ENCODE measurements at regions not wholly inside any gene's neighbourhood (a gene's known extent, or its start where the extent isn't known, plus 50 kb on each side); places are given as distances from the start of the nearest gene placed in this dataset.

DNA sequence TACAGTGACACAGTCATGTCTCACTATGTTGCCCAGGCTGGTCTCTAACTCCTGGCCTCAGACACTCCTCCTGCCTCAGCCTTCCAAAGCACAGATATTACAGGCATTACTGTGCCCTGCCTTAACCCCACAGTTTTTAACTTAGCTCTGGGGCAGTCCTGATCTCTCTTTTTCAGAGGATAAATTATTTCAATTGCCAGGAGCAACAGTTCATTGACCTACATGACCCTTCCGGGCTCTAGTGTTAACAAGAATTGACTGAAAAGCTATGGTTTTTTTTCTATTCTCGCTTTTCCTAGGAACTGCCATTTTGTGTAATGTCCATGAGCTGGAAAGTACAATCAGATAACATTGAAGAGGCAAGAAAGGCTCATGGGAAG, 92.8 kb downstream of the HNRNPLL start:
- DNase-seq = no peak

- no peak for DNase-seq
Observed at GRCh38 chr2:38509314-38509946, 93.3 kb downstream of the HNRNPLL start.

GRCh38 chr2:38508311-38509039, 94.3 kb downstream of the HNRNPLL start:
- DNase-seq = peak; percentile 39

GRCh38 chr2:38507712-38508111, 95.0 kb downstream of the HNRNPLL start:
- DNase-seq = no peak

DNA sequence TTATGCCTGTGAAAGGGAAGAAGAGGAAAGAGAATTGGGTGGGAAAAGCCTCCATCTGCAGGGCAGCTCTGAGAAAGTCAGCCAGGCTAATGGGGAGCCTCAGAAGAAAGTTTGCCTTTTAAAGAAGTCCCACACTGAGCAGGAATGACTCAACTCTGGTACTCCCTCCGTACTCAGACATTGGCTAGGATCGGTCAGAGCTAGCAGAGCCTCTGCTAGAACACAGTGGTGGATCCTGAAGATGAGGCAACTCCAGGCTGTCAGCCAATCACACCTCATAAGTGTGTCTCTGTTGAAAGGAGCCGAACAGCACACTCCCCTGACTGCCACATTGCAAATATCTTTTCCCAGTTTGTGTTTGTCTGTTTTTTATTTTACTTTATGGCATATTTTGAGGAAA, 96.9 kb downstream of the HNRNPLL start:
- DNase-seq = no peak

DNA sequence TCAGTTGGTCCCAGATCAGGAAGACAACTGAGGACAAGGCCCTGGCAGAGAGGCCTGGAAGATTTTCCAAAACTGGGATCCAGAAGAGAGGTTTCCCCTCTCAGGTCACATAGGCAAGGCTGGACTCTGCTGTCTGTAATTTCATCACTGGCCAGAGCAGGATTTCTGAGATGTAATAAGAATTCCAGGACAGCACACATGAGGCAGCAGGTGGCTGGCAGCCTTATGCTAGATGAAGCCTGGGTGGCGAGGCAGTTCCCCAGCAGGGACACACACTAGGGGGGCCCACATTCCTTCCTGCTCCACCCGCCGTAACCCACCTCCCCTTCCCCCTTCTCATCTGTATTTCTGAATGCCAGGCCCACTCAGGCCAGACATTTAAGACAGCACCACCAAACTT, 98.6 kb downstream of the HNRNPLL start:
- DNase-seq = no peak

GRCh38 chr2:38502107-38502506, 100.6 kb downstream of the HNRNPLL start:
- DNase-seq = no peak

- no peak for DNase-seq
Observed at GRCh38 chr2:38500283-38500634, 102.5 kb downstream of the HNRNPLL start.

GRCh38 chr2:38499548-38500282, 103.0 kb downstream of the HNRNPLL start:
- DNase-seq = no peak

DNA sequence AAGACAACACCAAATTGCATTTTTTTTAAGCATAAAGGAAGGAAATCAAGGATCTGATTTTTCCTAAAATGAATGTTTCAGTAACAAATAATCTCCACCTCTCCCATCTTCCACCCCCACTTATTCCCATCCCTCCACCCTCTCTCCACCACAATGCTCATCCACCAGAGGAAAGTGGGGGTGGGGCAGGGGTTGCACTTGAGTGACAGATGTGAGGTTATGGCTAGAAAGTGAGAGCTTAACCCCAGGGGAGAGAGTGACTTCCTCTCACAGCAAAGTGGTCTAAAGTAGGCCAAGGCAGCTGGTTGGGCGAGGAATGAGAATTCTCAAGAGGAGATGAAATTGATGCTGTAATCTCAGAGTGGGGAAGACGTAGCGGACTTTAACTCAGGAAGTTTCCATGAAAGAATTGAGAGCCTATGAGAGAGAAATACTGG, 104.7 kb downstream of the HNRNPLL start:
- no peak for DNase-seq

GRCh38 chr2:38497670-38498037, 105.1 kb downstream of the HNRNPLL start:
- DNase-seq = no peak

GRCh38 chr2:38496927-38497669, 105.6 kb downstream of the HNRNPLL start:
- DNase-seq = no peak

DNA sequence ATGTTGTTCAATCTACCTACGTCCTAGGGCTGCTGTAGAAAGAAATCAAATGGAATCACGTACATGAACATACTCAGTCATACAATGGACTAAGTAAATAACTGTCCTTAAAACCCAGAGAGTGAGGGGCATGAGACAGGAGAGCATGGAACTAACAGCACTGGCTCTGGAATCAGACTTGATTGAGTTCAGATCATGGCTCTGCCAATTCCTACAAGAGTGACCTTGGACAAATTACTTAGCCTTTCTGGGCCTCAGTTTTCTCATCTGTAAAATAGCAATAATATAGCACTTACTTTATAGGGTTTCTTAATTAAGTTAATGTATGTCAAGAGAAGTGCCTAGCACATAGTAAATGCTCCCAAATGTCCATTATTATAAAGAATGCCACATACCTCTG, 106.8 kb downstream of the HNRNPLL start:
- DNase-seq = no peak

DNA sequence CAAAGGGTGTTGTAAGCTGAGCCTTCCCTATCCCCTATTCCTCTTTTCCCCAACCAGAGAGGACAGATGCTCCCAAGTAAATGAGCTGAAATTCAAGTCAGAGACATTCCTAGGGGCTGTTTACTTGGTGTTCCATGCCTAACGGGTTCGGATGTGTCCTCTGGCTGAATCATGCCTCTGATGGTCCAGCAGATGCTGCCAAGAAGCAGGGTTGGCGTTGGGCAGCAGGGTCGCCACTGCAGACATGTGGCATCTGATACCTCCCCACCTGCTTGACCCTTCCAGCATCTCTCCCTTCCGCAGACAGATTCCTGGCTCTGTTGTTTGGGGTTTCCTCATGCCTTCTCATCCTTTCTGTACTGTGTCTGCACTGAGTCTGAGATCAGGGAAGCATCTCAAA, 108.3 kb downstream of the HNRNPLL start:
- DNase-seq = no peak

GRCh38 chr2:38492042-38492615, 110.6 kb downstream of the HNRNPLL start:
- DNase-seq = no peak

DNA sequence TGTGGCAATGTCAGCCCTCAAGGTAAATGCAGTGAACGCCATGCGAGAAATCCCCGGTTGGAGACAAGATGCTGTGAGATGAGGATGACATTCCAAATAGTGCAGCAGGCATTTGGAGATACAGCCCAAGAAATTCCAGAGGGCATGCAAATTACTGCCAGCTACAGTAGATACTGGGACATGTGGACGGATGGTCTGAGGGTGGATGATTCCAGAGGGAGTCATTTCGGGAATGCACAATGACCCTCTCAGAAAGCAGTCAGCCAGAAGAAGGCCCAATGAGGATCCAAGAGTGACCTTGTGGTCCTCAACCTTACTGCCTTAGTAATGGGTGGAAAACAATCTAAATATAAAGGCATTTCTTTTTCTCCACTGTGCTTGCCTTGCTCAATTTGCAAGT, 111.3 kb downstream of the HNRNPLL start:
- DNase-seq = no peak

DNA sequence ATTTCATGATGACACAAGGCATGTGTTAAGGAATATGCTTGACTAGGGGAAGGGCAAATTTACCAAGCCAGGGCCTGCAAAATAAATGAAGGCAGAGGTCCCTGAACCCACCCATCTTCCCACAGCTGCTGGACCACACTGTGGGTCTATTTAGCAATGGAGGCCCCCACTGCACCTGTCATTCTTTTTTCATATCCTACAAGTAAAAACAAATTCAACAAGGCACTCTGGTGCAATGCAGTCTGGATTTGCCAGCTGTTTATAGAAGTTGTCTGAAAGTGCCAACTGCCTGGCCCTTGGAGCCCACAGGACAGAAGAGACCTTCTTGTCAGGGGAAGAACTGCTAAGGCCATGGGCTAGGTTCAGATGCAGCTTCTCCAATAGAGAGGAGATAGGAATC, 112.8 kb upstream of the ATL2 start:
- DNase-seq = no peak

- DNase-seq = no peak
Observed at GRCh38 chr2:38487852-38488251, 110.8 kb upstream of the ATL2 start.

DNA sequence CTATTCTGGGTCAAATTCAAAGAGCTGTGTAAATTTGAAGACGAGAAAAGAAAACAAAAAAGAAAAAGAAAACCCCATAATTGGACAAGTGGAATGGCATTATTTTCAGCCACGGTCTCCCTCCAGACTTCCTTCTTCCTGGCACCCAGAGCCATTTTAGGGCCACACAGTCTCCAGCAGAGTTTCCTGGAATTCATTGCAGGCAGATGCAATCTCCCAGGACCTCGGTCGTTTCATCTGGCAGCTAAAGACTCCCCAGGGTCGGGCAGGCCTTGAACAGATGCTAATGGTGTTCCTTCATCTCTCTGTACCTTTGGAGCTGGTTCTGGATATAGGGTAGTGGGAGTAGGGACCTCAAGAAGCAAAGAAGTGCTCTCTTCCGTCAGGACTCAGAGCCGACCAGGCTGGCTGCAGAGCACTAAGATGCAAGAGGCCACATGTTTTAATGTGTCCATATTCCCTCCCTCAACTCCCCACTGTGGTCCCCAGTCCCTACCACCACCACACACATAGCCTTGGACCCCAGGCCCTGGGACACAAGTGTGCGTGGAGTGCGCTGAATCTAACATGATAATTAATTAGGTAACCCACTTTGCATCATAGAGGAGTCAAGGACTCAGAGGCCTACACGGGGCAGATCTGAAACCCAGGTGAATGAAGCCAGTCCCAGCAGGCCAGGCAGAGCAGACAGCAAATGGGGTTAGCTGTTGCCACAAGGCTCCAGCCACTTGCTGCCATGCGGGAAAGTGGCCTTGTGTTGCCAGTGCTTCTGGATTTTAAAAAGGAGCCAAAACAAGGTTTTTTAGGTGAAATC, 109.3 kb upstream of the ATL2 start:
- DNase-seq = no peak

GRCh38 chr2:38485734-38486133, 108.7 kb upstream of the ATL2 start:
- no peak for DNase-seq

DNA sequence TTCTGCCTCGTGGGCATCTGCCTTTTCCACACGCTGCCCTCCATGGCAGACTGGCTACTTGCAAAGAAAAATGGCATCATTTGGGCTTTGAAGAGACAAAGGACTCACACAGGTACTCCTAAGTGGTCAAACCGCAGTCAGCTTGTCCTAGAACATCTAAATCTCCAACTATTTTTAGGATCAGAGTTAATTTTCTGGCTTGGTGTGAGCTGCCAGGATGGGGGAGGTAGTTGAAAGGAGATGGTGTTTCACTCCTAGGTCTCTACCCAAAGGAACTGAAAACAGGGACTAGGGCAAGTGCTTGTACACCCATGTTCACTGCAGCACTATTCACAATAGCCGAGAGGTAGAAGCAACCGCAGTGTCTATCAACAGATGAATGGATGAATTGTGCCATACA, 107.9 kb upstream of the ATL2 start:
- no peak for DNase-seq

- no peak for DNase-seq
Observed at GRCh38 chr2:38483776-38484501, 106.9 kb upstream of the ATL2 start.

All from NK-92 treated with Interleukin-12 subunit alpha and Interleukin-12 subunit beta, amount 100 ng/mL, for 24 hours (cell line).